ENCODE measurements at regions not wholly inside any gene's neighbourhood (a gene's known extent, or its start where the extent isn't known, plus 50 kb on each side); places are given as distances from the start of the nearest gene placed in this dataset.
"Not testable (repeated sequence)": the region's sequence is repeated elsewhere in the genome, so short reads cannot be mapped to it uniquely, and the experiment has no call there.

DNA sequence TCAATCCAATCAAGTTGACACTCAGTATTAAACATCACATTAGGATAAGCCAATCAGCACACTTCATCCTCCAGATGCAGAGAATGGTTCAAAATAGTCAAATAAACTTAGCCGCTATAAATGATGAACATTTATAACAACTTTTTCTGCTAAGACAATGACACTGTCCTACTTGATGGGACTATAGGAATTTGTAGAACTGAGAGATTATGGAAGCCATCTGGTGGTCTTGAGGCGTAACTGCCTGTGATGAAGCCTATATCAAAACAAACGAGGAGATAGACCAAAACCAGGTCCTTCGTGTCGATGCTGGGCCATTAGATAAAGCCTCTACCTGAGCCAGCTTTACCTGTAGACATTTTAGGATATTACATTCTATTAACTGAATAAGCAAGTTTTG is 631.1 kb downstream of the COL12A1 start:
- Histone ChIP-seq H3K27ac (no peak overlapping the region), H3K27me3 (no peaks in the 10 kb centered on the region), H3K4me3 (no peak overlapping the region), H3K9me3 (no peaks in the 10 kb centered on the region), H3K4me1 (peaks cover 7% of the 10 kb centered on the region), H3K36me3 (no peaks in the 10 kb centered on the region)
- TF ChIP-seq, protein P1, sequence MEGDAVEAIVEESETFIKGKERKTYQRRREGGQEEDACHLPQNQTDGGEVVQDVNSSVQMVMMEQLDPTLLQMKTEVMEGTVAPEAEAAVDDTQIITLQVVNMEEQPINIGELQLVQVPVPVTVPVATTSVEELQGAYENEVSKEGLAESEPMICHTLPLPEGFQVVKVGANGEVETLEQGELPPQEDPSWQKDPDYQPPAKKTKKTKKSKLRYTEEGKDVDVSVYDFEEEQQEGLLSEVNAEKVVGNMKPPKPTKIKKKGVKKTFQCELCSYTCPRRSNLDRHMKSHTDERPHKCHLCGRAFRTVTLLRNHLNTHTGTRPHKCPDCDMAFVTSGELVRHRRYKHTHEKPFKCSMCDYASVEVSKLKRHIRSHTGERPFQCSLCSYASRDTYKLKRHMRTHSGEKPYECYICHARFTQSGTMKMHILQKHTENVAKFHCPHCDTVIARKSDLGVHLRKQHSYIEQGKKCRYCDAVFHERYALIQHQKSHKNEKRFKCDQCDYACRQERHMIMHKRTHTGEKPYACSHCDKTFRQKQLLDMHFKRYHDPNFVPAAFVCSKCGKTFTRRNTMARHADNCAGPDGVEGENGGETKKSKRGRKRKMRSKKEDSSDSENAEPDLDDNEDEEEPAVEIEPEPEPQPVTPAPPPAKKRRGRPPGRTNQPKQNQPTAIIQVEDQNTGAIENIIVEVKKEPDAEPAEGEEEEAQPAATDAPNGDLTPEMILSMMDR (IDR thresholded peaks at IDR 0.05), result no peak
- TF ChIP-seq POLR2AphosphoS5 (IDR thresholded peaks at IDR 0.05; ENCODE audit: insufficient read depth in 1 of 2, low read depth in 1 of 2) (no peak), POLR2A (IDR thresholded peaks at IDR 0.05) (no peak)
- no peak for DNase-seq (ENCODE audit: extremely low spot score in 2 of 2)
- intact Hi-C loops (cut with DNase I), result no loop called here

DNA sequence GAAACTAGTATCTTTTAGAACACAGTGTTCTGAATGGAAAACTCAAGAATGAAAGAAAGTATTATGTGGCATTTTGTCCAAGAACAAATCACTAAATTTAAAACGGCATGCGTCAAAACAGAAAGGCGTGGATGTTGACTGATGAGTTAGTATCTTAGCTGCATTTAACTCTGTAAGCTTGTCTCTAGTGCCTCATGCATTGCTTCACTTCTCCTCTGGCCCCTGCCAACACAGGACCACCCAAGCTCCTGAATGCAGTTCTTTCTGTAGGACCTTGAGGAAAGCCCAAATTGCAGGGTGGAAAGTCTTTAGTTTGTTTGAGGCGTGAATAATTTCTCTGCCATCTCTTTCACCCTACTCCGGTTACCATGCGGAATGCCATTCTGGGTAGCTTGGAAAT is 632.2 kb downstream of the COL12A1 start:
- Histone ChIP-seq H3K4me1 (peaks cover 7% of the 10 kb centered on the region), H3K4me3 (no peak overlapping the region), H3K27ac (no peak overlapping the region), H3K9me3 (no peaks in the 10 kb centered on the region), H3K36me3 (no peaks in the 10 kb centered on the region), H3K27me3 (no peaks in the 10 kb centered on the region)
- no peak for DNase-seq (ENCODE audit: extremely low spot score in 2 of 2)
- intact Hi-C loops (cut with DNase I), result no loop called here
- TF ChIP-seq POLR2AphosphoS5 (IDR thresholded peaks at IDR 0.05; ENCODE audit: insufficient read depth in 1 of 2, low read depth in 1 of 2) (no peak), POLR2A (IDR thresholded peaks at IDR 0.05) (no peak)
- TF ChIP-seq, protein P1 (IDR thresholded peaks at IDR 0.05), result no peak

DNA sequence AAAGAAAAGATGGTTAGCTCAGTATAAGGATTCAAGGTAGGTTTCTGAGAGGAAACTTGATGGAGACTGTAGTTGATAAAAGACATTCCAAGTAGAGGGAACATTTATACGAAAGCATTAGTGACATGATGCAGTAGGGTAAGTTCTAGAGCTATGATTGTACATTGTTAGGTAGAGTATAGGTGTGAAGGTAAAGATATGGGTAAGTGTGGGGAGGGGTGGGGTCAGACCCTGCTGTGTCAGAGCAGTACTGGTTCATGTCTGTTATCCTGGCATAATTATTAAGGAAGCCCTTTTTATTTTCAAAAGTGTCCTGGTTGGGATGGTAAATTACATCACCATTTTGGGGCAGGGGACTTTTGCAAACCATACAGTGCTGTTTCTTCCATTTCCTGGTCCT is 635.8 kb downstream of the COL12A1 start:
- H3K9me3 ChIP-seq, result no peaks in the 10 kb centered on the region
- TF ChIP-seq POLR2AphosphoS5 (IDR thresholded peaks at IDR 0.05; ENCODE audit: insufficient read depth in 1 of 2, low read depth in 1 of 2) (no peak), POLR2A (IDR thresholded peaks at IDR 0.05) (no peak)
- TF ChIP-seq, protein P1 (IDR thresholded peaks at IDR 0.05), result no peak
- no peaks in the 10 kb centered on the region for H3K36me3 ChIP-seq
- H3K4me1 ChIP-seq, result no peaks in the 10 kb centered on the region
- DNase-seq (ENCODE audit: extremely low spot score in 2 of 2), result no peak
- H3K4me3 ChIP-seq, result no peak overlapping the region
- no peak overlapping the region for H3K27ac ChIP-seq
- intact Hi-C loops (cut with DNase I), result no loop called here
- H3K27me3 ChIP-seq, result no peaks in the 10 kb centered on the region

DNA sequence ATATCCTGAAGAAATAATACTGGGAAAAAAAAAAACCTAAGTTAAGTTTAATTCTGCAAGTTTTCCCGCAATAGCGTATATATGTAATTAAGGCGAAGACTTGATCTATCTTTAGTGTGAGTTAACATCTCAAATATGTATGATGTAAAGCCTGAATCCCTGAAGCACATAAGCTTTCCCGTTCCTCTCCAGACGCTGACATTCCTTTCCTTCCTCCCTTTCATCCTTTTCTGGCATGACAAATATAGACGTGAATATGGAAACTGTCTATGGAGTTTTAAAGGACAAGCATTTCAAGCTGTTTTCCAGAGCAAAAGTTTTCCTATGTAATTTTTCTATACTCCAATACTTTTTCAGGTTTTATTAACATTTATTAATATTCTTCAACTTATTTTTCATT is 637.0 kb downstream of the COL12A1 start:
- Histone ChIP-seq H3K4me3 (no peak overlapping the region), H3K27me3 (no peaks in the 10 kb centered on the region), H3K27ac (no peak overlapping the region), H3K9me3 (no peaks in the 10 kb centered on the region), H3K36me3 (no peaks in the 10 kb centered on the region), H3K4me1 (no peaks in the 10 kb centered on the region)
- intact Hi-C loops (cut with DNase I), result no loop called here
- DNase-seq (ENCODE audit: extremely low spot score in 2 of 2), result no peak
- TF ChIP-seq, protein P1 (IDR thresholded peaks at IDR 0.05), result no peak
- TF ChIP-seq POLR2A (IDR thresholded peaks at IDR 0.05) (no peak), POLR2AphosphoS5 (IDR thresholded peaks at IDR 0.05; ENCODE audit: insufficient read depth in 1 of 2, low read depth in 1 of 2) (no peak)

DNA sequence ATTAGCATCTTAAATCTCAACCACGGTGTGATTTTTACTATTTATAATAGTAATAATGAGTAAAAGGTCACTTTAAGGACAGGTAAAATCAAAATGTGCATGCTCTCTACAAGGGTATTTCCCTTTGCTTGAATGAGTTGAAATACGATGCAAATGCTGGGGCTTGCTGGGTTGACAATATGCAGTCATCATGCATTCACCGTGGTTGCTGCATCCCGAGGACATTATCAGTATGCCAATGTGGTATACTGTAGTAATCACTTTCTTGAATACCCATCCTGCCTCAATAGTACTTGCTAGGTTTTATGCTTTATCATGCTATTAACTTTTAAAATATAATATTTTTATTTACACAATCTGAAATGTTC is 637.9 kb downstream of the COL12A1 start:
- H3K36me3 ChIP-seq; H3K4me3 ChIP-seq; DNase-seq (ENCODE audit: extremely low spot score in 2 of 2); H3K9me3 ChIP-seq; H3K27ac ChIP-seq; H3K4me1 ChIP-seq; H3K27me3 ChIP-seq; intact Hi-C loops (cut with DNase I): not testable (repeated sequence)

All from vagina (tissue), 2 donors.